K562 (cell line): ENCODE measurements at regions not wholly inside any gene's neighbourhood (a gene's known extent, or its start where the extent isn't known, plus 50 kb on each side); places are given as distances from the start of the nearest gene placed in this dataset.

ENCODE experiments used
- ATAC-seq: fragments of 200-7000 bp; cut with Tn5 transposase; 3 replicates; pipeline ENCODE4 v1.9.1; 2020; ENCODE audit warnings: moderate library complexity
- BruUV-seq: library from RNA; stranded (reverse); fragments of 400-500 nt; replicated peaks from 2 replicates; lab custom pipeline; 2021; lab: Mats Ljungman, UMichigan
- CTCF ChIA-PET: fragments of 300-600 bp; formaldehyde crosslinking; extraction: SDS; loops from one replicate; lab custom pipeline; 2021; ENCODE audit warnings: low intra/inter-chr PET ratio; lab: Yijun Ruan, JAX
- POLR2A ChIA-PET: fragments of 300-600, 350-650 bp; sonication (Branson Sonifier 250); formaldehyde crosslinking; extraction: SDS; loops from one replicate; lab custom pipeline; 2021; ENCODE audit warnings: antibody characterized with exemption, inconsistent platforms; lab: Yijun Ruan, JAX
- DNase-seq, 4 experiments: peaks; one replicate each; pipeline versions ENCODE4 v3.0.0 to v3.0.0-alpha.2; 2011 to 2018; ENCODE audit warnings: low spot score in 3 of 4, mixed read lengths in 3 of 4; ENCODE audit errors: extremely low read depth in 1 of 4
- FAIRE-seq: peaks from 2 replicates; lab custom pipeline; 2011; peaks lifted over from hg19 to GRCh38; lab: Jason Lieb, UNC
- H2AFZ ChIP-seq: 2 replicates; pipeline ENCODE4 v1.6.0; 2011; ENCODE audit warnings: low read depth, low read length, control low read depth, inconsistent platforms
- H3K27ac ChIP-seq: fragments of 200-600 bp; 3 replicates; pipeline ENCODE4 v1.8.0; 2011; ENCODE audit warnings: low read depth, mild to moderate bottlenecking, control low read depth, inconsistent platforms, low read length, moderate library complexity, mixed read lengths; ENCODE audit errors: extremely low read depth
- H3K27me3 ChIP-seq, 2 experiments: fragments of 300-600 bp in 1 of 2; 2 replicates in 1 of 2; 3 replicates in 1 of 2; pipeline versions ENCODE4 v1.6.0 to v1.8.0; 2011; ENCODE audit warnings: inconsistent platforms in 2 of 2, low read length in 2 of 2, mild to moderate bottlenecking in 1 of 2, mixed read lengths in 1 of 2, moderate library complexity in 1 of 2; ENCODE audit not compliant: control insufficient read depth in 2 of 2, insufficient read depth in 2 of 2
- H3K36me3 ChIP-seq: fragments of 300-600 bp; 3 replicates; pipeline ENCODE4 v1.8.0; 2011; ENCODE audit warnings: mild to moderate bottlenecking, low read length, inconsistent platforms; ENCODE audit not compliant: control insufficient read depth, insufficient read depth
- H3K4me1 ChIP-seq, 2 experiments: fragments of 200-600 bp in 1 of 2; replicated peaks in 1 of 2; 2 replicates in 1 of 2; 3 replicates in 1 of 2; pipeline versions ENCODE4 v1.5.1 to v1.8.0; 2011; ENCODE audit warnings: inconsistent platforms in 2 of 2, low read length in 2 of 2, mild to moderate bottlenecking in 1 of 2, mixed read lengths in 1 of 2, moderate library complexity in 1 of 2; ENCODE audit not compliant: control insufficient read depth in 2 of 2, insufficient read depth in 2 of 2
- H3K4me2 ChIP-seq: 2 replicates; pipeline ENCODE4 v1.6.1; 2011; ENCODE audit warnings: low read length, control low read depth, inconsistent platforms, mixed read lengths; ENCODE audit not compliant: insufficient read depth
- H3K4me3 ChIP-seq: fragments of 200-600 bp; sonication (generic), shearing (Covaris generic); 2 replicates; pipeline ENCODE4 v1.5.1; 2016; ENCODE audit warnings: control low read depth, inconsistent platforms
- H3K79me2 ChIP-seq: fragments of 200-600 bp; 3 replicates; pipeline ENCODE4 v1.8.0; 2011; ENCODE audit warnings: low read length, inconsistent platforms; ENCODE audit not compliant: control insufficient read depth, insufficient read depth
- H3K9ac ChIP-seq, 2 experiments: 2 replicates each; pipeline versions ENCODE4 v1.6.0 to v1.6.1; 2011; ENCODE audit warnings: low read depth in 2 of 2, low read length in 2 of 2, control low read depth in 1 of 2, inconsistent platforms in 1 of 2, mild to moderate bottlenecking in 1 of 2, mixed read lengths in 1 of 2; ENCODE audit not compliant: insufficient read depth in 1 of 2
- H3K9me1 ChIP-seq: one replicate; pipeline ENCODE4 v1.6.0; 2011; ENCODE audit warnings: inconsistent platforms, mild to moderate bottlenecking, low read length, moderate library complexity; ENCODE audit not compliant: control insufficient read depth, insufficient read depth
- H3K9me3 ChIP-seq: replicated peaks from 2 replicates; pipeline ENCODE4 v1.5.1; 2011; ENCODE audit warnings: low read depth, low read length, inconsistent platforms; ENCODE audit not compliant: control insufficient read depth, insufficient read depth
- H4K20me1 ChIP-seq: replicated peaks from 2 replicates; pipeline ENCODE4 v1.6.1; 2011; ENCODE audit warnings: low read length, inconsistent platforms, mixed read lengths; ENCODE audit not compliant: control insufficient read depth, insufficient read depth
- FOXK2 ChIP-seq, 2 experiments: fragments of 450-650 bp; IDR thresholded peaks in 1 of 2; conservative IDR thresholded peaks in 1 of 2; 2 replicates each; pipeline ENCODE4 v1.6.1; 2016; ENCODE audit warnings: low read depth in 2 of 2, mild to moderate bottlenecking in 1 of 2
- POU5F1 ChIP-seq: fragments of 150-350 bp; IDR thresholded peaks from 2 replicates; pipeline ENCODE4 v1.6.1; 2014; ENCODE audit warnings: borderline replicate concordance, low read length, low read depth, mild to moderate bottlenecking; ENCODE audit not compliant: partially characterized antibody
- WGBS: fragments of 100-300 bp; shearing (Covaris generic); methylation state at CpG from one replicate; pipeline ENCODE4 v1.1.6; 2016; ENCODE audit warnings: low coverage, mixed read lengths; ENCODE audit not compliant: insufficient coverage; ENCODE audit errors: missing lambda C conversion rate; 5-methylcytosine and 5-hydroxymethylcytosine counted together
- in situ Hi-C: fragments of 300-500 bp; cut with MboI; formaldehyde crosslinking; loops from 4 replicates; pipeline ENCODE4 v1.15.0; 2018; ENCODE audit warnings: inconsistent platforms, mixed read lengths
- intact Hi-C: fragments of 100-400 bp; cut with micrococcal nuclease; formaldehyde crosslinking; loops from 2 replicates; pipeline ENCODE4 v1.14.2; 2022
- TF ChIP-seq, protein P1 (sequence below): sonication (generic); formaldehyde crosslinking; IDR thresholded peaks from 2 replicates; pipeline ENCODE4 v1.8.1; 2023; ENCODE audit warnings: mild to moderate bottlenecking, missing genetic modification reagents, moderate library complexity
- TF ChIP-seq, protein P2 (sequence below), 3 experiments: fragments of 200-800 bp in 1 of 3; sonication (Bioruptor generic) in 1 of 3; sonication (generic) in 1 of 3; formaldehyde crosslinking in 1 of 3; IDR thresholded peaks; 2 replicates each; pipeline versions ENCODE4 v1.6.1 to v1.8.0; 2016 to 2022; ENCODE audit warnings: mild to moderate bottlenecking in 2 of 3, missing compliant biosample characterization in 2 of 3, missing genetic modification characterization in 2 of 3, missing genetic modification reagents in 1 of 3

DNA sequence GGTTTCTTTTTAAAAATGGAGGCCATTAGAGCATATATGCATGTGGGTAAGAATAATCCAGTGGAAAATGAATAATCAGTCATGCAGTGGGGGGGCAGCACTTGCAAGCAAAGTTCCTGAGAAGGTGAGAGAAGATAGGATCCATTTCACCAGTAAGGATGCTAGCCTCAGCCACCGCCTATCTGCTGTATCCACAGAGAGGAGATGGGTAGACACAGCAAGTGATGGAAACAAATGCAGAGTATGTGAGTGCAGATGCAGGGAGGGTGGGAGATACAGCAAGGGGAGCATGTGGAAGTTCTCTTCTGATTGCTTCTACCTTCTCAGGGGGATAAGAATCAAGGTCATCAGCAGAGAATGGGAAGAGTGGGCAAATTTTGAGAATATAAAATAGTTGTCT, 171.4 kb upstream of the PDE1C start:
- Histone ChIP-seq H3K4me2 (no peak overlapping the region), H3K79me2 (no peaks in the 10 kb centered on the region), H3K36me3 (no peaks in the 10 kb centered on the region), H3K9me1 (no peaks in the 10 kb centered on the region), H3K27me3 (no peaks in the 10 kb centered on the region; a peak in 1 of 5 replicates), H3K9ac (no peak overlapping the region), H4K20me1 (no peaks in the 10 kb centered on the region), H3K9me3 (no peaks in the 10 kb centered on the region), H3K4me1 (no peaks in the 10 kb centered on the region), H3K27ac (no peak overlapping the region), H2AFZ (no peak overlapping the region), H3K4me3 (no peak overlapping the region)
- in situ Hi-C loops (no loop called here), intact Hi-C loops (no loop called here)
- DNase-seq (no peak), FAIRE-seq (no peak), ATAC-seq (no peak)
- 0% methylated on average over 1 of the region's 1 CpG for WGBS
- no TSS peak for BruUV-seq
- ChIA-PET CTCF (no interaction called here), POLR2A (no interaction called here)
- TF ChIP-seq, protein P1, sequence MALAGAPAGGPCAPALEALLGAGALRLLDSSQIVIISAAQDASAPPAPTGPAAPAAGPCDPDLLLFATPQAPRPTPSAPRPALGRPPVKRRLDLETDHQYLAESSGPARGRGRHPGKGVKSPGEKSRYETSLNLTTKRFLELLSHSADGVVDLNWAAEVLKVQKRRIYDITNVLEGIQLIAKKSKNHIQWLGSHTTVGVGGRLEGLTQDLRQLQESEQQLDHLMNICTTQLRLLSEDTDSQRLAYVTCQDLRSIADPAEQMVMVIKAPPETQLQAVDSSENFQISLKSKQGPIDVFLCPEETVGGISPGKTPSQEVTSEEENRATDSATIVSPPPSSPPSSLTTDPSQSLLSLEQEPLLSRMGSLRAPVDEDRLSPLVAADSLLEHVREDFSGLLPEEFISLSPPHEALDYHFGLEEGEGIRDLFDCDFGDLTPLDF: no peak
- TF ChIP-seq POU5F1 (no peak), FOXK2 (conservative IDR thresholded peaks at IDR 0.05 in 1 of 2, IDR thresholded peaks at IDR 0.05 in 1 of 2; ENCODE audit: low read depth in 2 of 2) (no peak)
- TF ChIP-seq, protein P2, sequence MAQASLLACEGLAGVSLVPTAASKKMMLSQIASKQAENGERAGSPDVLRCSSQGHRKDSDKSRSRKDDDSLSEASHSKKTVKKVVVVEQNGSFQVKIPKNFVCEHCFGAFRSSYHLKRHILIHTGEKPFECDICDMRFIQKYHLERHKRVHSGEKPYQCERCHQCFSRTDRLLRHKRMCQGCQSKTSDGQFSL (CRISPR knock-in tag; IDR thresholded peaks at IDR 0.05): no peak
- TF ChIP-seq, protein P2 (tag; IDR thresholded peaks at IDR 0.05): no peak
